Panc1 (cell line): ENCODE measurements at regions not wholly inside any gene's neighbourhood (a gene's known extent, or its start where the extent isn't known, plus 50 kb on each side); places are given as distances from the start of the nearest gene placed in this dataset.

Experiments used
- ATAC-seq: fragments of 200-7000 bp; cut with Tn5 transposase; 2 replicates; pipeline ENCODE4 v1.9.1; 2020; ENCODE audit warnings: mild to moderate bottlenecking, moderate library complexity
- BruUV-seq: library from RNA; stranded (reverse); fragments of 400-500 nt; replicated peaks from 2 replicates; lab custom pipeline; 2021; lab: Mats Ljungman, UMichigan
- CTCF ChIA-PET: fragments of 300-600 bp; sonication (Branson Sonifier 250); formaldehyde crosslinking; loops from one replicate; lab custom pipeline; 2022; ENCODE audit warnings: antibody characterized with exemption; lab: Charles Lee
- POLR2A ChIA-PET: fragments of 300-600 bp; sonication (Branson Sonifier 250); formaldehyde crosslinking; loops from one replicate; lab custom pipeline; 2022; ENCODE audit warnings: antibody characterized with exemption; lab: Charles Lee
- DNase-seq: peaks from one replicate; pipeline ENCODE4 v3.0.0-alpha.2; 2010; ENCODE audit warnings: low read depth, low spot score
- H3K27ac ChIP-seq: 2 replicates; pipeline ENCODE4 v1.5.1; 2011; ENCODE audit warnings: mild to moderate bottlenecking, low read length, inconsistent platforms
- H3K27me3 ChIP-seq: fragments of 200-500 bp; sonication (Bioruptor generic); 2 replicates; pipeline ENCODE4 v1.6.0; 2014; ENCODE audit warnings: low read length, inconsistent platforms; ENCODE audit not compliant: control insufficient read depth, insufficient read depth
- H3K36me3 ChIP-seq: fragments of 200-500 bp; sonication (Bioruptor generic); 2 replicates; pipeline ENCODE4 v1.5.1; 2014; ENCODE audit warnings: inconsistent platforms, mild to moderate bottlenecking, low read length, moderate library complexity; ENCODE audit not compliant: control insufficient read depth, insufficient read depth
- H3K4me1 ChIP-seq: 2 replicates; pipeline ENCODE4 v1.5.1; 2011; ENCODE audit warnings: inconsistent platforms, mild to moderate bottlenecking, low read length, moderate library complexity; ENCODE audit not compliant: control insufficient read depth, insufficient read depth
- H3K4me3 ChIP-seq, 2 experiments: 2 replicates each; pipeline ENCODE4 v1.5.1; 2011 to 2012; ENCODE audit warnings: low read depth in 2 of 2, low read length in 2 of 2, mild to moderate bottlenecking in 2 of 2, inconsistent platforms in 1 of 2, moderate library complexity in 1 of 2
- H3K9me3 ChIP-seq: fragments of 200-500 bp; sonication (Bioruptor generic); 2 replicates; pipeline ENCODE4 v1.5.1; 2014; ENCODE audit warnings: low read depth, mild to moderate bottlenecking, inconsistent platforms, low read length, moderate library complexity; ENCODE audit not compliant: control insufficient read depth, insufficient read depth
- CTCF ChIP-seq: fragments of 450-650 bp; IDR thresholded peaks from 2 replicates; pipeline ENCODE4 v1.5.1; 2017; ENCODE audit warnings: mild to moderate bottlenecking
- POLR2AphosphoS5 ChIP-seq: IDR thresholded peaks from 2 replicates; pipeline ENCODE4 v1.6.1; 2012; ENCODE audit warnings: mild to moderate bottlenecking, low read depth, low read length, moderate library complexity
- REST ChIP-seq, 2 experiments: IDR thresholded peaks; 2 replicates each; pipeline ENCODE4 v1.6.1; 2011 to 2012; ENCODE audit warnings: low read depth in 2 of 2, control low read depth in 1 of 2, low read length in 1 of 2, mild to moderate bottlenecking in 1 of 2, moderate library complexity in 1 of 2; ENCODE audit not compliant: insufficient read depth in 1 of 2
- SIN3A ChIP-seq: IDR thresholded peaks from 2 replicates; pipeline ENCODE4 v1.6.1; 2012; ENCODE audit warnings: low read depth, mild to moderate bottlenecking, low read length, moderate library complexity, borderline replicate concordance; ENCODE audit not compliant: insufficient read depth
- TCF7L2 ChIP-seq: IDR thresholded peaks from 2 replicates; pipeline ENCODE4 v1.6.1; 2011; ENCODE audit warnings: mild to moderate bottlenecking, low read depth, low read length, inconsistent platforms
- in situ Hi-C: cut with HindIII; loops from 2 replicates; pipeline ENCODE4 v1.10.0; 2016; ENCODE audit warnings: low sequenced_read_pairs, low pct_unique_long_range_greater_than_20kb
- intact Hi-C: fragments of 100-400 bp; cut with micrococcal nuclease; formaldehyde crosslinking; loops from one replicate; pipeline ENCODE4 v1.10.0; 2022; ENCODE audit not compliant: unreplicated experiment

GRCh38 chr3:106936337-106936736, 440.9 kb upstream of the CCDC54 start:
- no peak overlapping the region for H3K27ac ChIP-seq
- H3K9me3 ChIP-seq = 0 out of 2 replicates have a peak, but pooled peaks cover 2% of the 10 kb centered on the region
- H3K27me3 ChIP-seq = no peaks in the 10 kb centered on the region
- intact Hi-C loops (no loop called here), in situ Hi-C loops (no loop called here)
- ChIA-PET CTCF (no interaction called here), POLR2A (no interaction called here)
- no TSS peak for BruUV-seq
- H3K4me1 ChIP-seq = no peaks in the 10 kb centered on the region
- ATAC-seq = no peak
- no peak for DNase-seq
- no peak for TF ChIP-seq SIN3A
- TF ChIP-seq TCF7L2 = no peak
- no peak for TF ChIP-seq POLR2AphosphoS5
- no peak for TF ChIP-seq CTCF
- TF ChIP-seq REST (IDR thresholded peaks at IDR 0.05; ENCODE audit: insufficient read depth in 1 of 2, low read depth in 2 of 2, low read length in 1 of 2) = no peak
- H3K36me3 ChIP-seq = no peaks in the 10 kb centered on the region
- no peak overlapping the region for H3K4me3 ChIP-seq

DNA sequence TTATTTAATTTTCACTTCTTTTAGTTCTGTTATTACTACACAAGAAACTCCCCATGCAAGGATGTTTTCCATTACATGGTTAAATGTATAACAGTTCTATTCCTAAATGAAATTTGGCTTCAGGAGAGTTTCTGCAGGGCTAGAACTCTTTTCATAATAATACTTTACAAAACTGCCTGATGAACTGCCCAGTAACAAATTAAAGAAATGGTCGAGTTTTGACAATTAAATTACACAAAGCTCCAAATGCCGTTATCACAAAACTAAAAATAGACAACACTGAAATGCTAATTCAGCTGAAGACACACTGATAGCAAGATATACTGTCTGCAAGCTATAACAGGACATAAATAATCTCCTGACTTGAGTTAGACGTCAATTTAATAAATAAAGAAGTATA, 435.2 kb upstream of the CCDC54 start:
- Histone ChIP-seq H3K36me3 (no peaks in the 10 kb centered on the region), H3K4me3 (no peak overlapping the region), H3K9me3 (0 out of 2 replicates have a peak, but pooled peaks cover 2% of the 10 kb centered on the region), H3K27ac (no peak overlapping the region), H3K4me1 (no peaks in the 10 kb centered on the region), H3K27me3 (no peaks in the 10 kb centered on the region)
- no peak for TF ChIP-seq SIN3A
- TF ChIP-seq REST (IDR thresholded peaks at IDR 0.05; ENCODE audit: insufficient read depth in 1 of 2, low read depth in 2 of 2, low read length in 1 of 2) = no peak
- TF ChIP-seq POLR2AphosphoS5 = no peak
- TF ChIP-seq TCF7L2 = no peak
- intact Hi-C loops = no loop called here
- no TSS peak for BruUV-seq
- ATAC-seq = no peak
- in situ Hi-C loops = no loop called here
- CTCF ChIA-PET = no interaction called here
- no peak for DNase-seq
- POLR2A ChIA-PET = no interaction called here
